IMR-90 (cell line): ENCODE measurements at regions not wholly inside any gene's neighbourhood (a gene's known extent, or its start where the extent isn't known, plus 50 kb on each side); places are given as distances from the start of the nearest gene placed in this dataset.

Experiments
- ATAC-seq: fragments of 200-7000 bp; cut with Tn5 transposase; 2 replicates; pipeline ENCODE4 v1.9.1; 2020; ENCODE audit warnings: low read depth, mild to moderate bottlenecking, moderate library complexity
- BruUV-seq: library from RNA; stranded (reverse); fragments of 400-500 nt; replicated peaks from 2 replicates; lab custom pipeline; 2021; lab: Mats Ljungman, UMichigan
- CTCF ChIA-PET: fragments of 300-600 bp; formaldehyde crosslinking; extraction: SDS; loops from one replicate; lab custom pipeline; 2021; ENCODE audit warnings: antibody characterized with exemption; lab: Yijun Ruan, JAX
- POLR2A ChIA-PET: fragments of 300-600 bp; sonication (Branson Sonifier 250); formaldehyde crosslinking; loops from one replicate; lab custom pipeline; 2022; ENCODE audit warnings: antibody characterized with exemption; ENCODE audit not compliant: unreplicated experiment; lab: Charles Lee
- DNase-seq: peaks from one replicate; pipeline ENCODE4 v3.0.0; 2013
- H2AFZ ChIP-seq: replicated peaks from 2 replicates; pipeline ENCODE3; 2013; ENCODE audit warnings: low read length, mild to moderate bottlenecking; ENCODE audit not compliant: poor library complexity
- H2AK5ac ChIP-seq: 2 replicates; pipeline ENCODE4 v1.6.1; 2013; ENCODE audit warnings: low read depth, low read length, inconsistent platforms
- H2AK9ac ChIP-seq: replicated peaks from 2 replicates; pipeline ENCODE3; 2013; ENCODE audit warnings: mild to moderate bottlenecking, low read depth, low read length, moderate library complexity; ENCODE audit not compliant: poor library complexity
- H2BK120ac ChIP-seq: 2 replicates; pipeline ENCODE4 v1.6.1; 2013; ENCODE audit warnings: low read depth, low read length, inconsistent platforms
- H2BK15ac ChIP-seq: 3 replicates; pipeline ENCODE4 v1.6.1; 2013; ENCODE audit warnings: low read depth, low read length, inconsistent platforms
- H2BK20ac ChIP-seq: 2 replicates; pipeline ENCODE4 v1.6.1; 2013; ENCODE audit warnings: low read depth, mild to moderate bottlenecking, inconsistent platforms, low read length, moderate library complexity
- H2BK5ac ChIP-seq: 2 replicates; pipeline ENCODE4 v1.6.1; 2013; ENCODE audit warnings: mild to moderate bottlenecking, low read depth, low read length, inconsistent platforms; ENCODE audit not compliant: poor library complexity, severe bottlenecking
- H3K14ac ChIP-seq: replicated peaks from 2 replicates; pipeline ENCODE4 v1.6.1; 2013; ENCODE audit warnings: low read depth, low read length, inconsistent platforms
- H3K18ac ChIP-seq: 2 replicates; pipeline ENCODE4 v1.6.1; 2013; ENCODE audit warnings: low read depth, low read length, control low read depth
- H3K23ac ChIP-seq: 2 replicates; pipeline ENCODE4 v1.6.1; 2013; ENCODE audit warnings: low read depth, low read length, inconsistent platforms
- H3K27ac ChIP-seq: 2 replicates; pipeline ENCODE4 v1.5.1; 2013; ENCODE audit warnings: mild to moderate bottlenecking, control low read depth, low read length; ENCODE audit not compliant: insufficient read depth
- H3K27me3 ChIP-seq: 2 replicates; pipeline ENCODE4 v1.6.1; 2013; ENCODE audit warnings: low read length; ENCODE audit not compliant: control insufficient read depth, insufficient read depth
- H3K36me3 ChIP-seq: 2 replicates; pipeline ENCODE4 v1.6.1; 2013; ENCODE audit warnings: low read length, mixed read lengths; ENCODE audit not compliant: control insufficient read depth, insufficient read depth
- H3K4ac ChIP-seq: 2 replicates; pipeline ENCODE4 v1.6.1; 2013; ENCODE audit warnings: low read depth, low read length, inconsistent platforms
- H3K4me1 ChIP-seq: 2 replicates; pipeline ENCODE4 v1.6.1; 2013; ENCODE audit warnings: low read length, mixed read lengths; ENCODE audit not compliant: control insufficient read depth, insufficient read depth
- H3K4me2 ChIP-seq: 2 replicates; pipeline ENCODE4 v1.6.1; 2013; ENCODE audit warnings: low read depth, mild to moderate bottlenecking, control low read depth, low read length, moderate library complexity
- H3K4me3 ChIP-seq: 2 replicates; pipeline ENCODE4 v1.5.1; 2013; ENCODE audit warnings: low read depth, mild to moderate bottlenecking, control low read depth, low read length, moderate library complexity; ENCODE audit not compliant: insufficient read depth
- H3K56ac ChIP-seq: 2 replicates; pipeline ENCODE4 v1.6.1; 2013; ENCODE audit warnings: low read length, inconsistent platforms; ENCODE audit not compliant: insufficient read depth; ENCODE audit errors: extremely low read depth
- H3K79me1 ChIP-seq, 2 experiments: 2 replicates each; pipeline ENCODE4 v1.6.1; 2013; ENCODE audit warnings: low read length in 2 of 2, inconsistent platforms in 1 of 2, low read depth in 1 of 2
- H3K9ac ChIP-seq: 2 replicates; pipeline ENCODE4 v1.6.1; 2013; ENCODE audit warnings: low read depth, low read length, control low read depth
- H3K9me1 ChIP-seq: 2 replicates; pipeline ENCODE4 v1.6.1; 2013; ENCODE audit warnings: low read length, inconsistent platforms; ENCODE audit not compliant: insufficient read depth
- H3K9me3 ChIP-seq: 2 replicates; pipeline ENCODE4 v1.6.1; 2013; ENCODE audit warnings: low read length; ENCODE audit not compliant: control insufficient read depth, insufficient read depth
- H4K20me1 ChIP-seq: 2 replicates; pipeline ENCODE4 v1.6.1; 2013; ENCODE audit warnings: low read length, inconsistent platforms; ENCODE audit not compliant: insufficient read depth
- H4K5ac ChIP-seq: 2 replicates; pipeline ENCODE4 v1.6.1; 2013; ENCODE audit warnings: mild to moderate bottlenecking, low read depth, low read length, control low read depth
- H4K8ac ChIP-seq, 2 experiments: 2 replicates each; pipeline ENCODE4 v1.6.1; 2013; ENCODE audit warnings: low read depth in 2 of 2, low read length in 2 of 2, control low read depth in 1 of 2, inconsistent platforms in 1 of 2
- H4K91ac ChIP-seq: 2 replicates; pipeline ENCODE4 v1.6.1; 2013; ENCODE audit warnings: low read depth, low read length, inconsistent platforms; ENCODE audit not compliant: insufficient read depth
- BHLHE40 ChIP-seq: fragments of 150-350 bp; IDR thresholded peaks from 2 replicates; pipeline ENCODE4 v1.6.1; 2016; ENCODE audit warnings: mild to moderate bottlenecking, low read depth, low read length
- CHD1 ChIP-seq: IDR thresholded peaks from 2 replicates; pipeline ENCODE4 v1.6.1; 2012; ENCODE audit warnings: low read depth, low read length, improper control_type of control experiment
- POLR2A ChIP-seq: IDR thresholded peaks from 2 replicates; pipeline ENCODE4 v1.6.1; 2012; ENCODE audit warnings: mild to moderate bottlenecking, low read depth, low read length
- RAD21 ChIP-seq: IDR thresholded peaks from 2 replicates; pipeline ENCODE4 v1.6.1; 2012; ENCODE audit warnings: low read length, improper control_type of control experiment
- RCOR1 ChIP-seq: IDR thresholded peaks from 2 replicates; pipeline ENCODE4 v1.6.1; 2012; ENCODE audit warnings: mild to moderate bottlenecking, low read length, improper control_type of control experiment; ENCODE audit not compliant: insufficient replicate concordance
- RFX5 ChIP-seq: IDR thresholded peaks from 2 replicates; pipeline ENCODE4 v1.8.0; 2012; ENCODE audit warnings: low read depth, mild to moderate bottlenecking, low read length, moderate library complexity
- WGBS, 2 experiments: methylation state at CpG; one replicate each; pipeline versions ENCODE4 v1.1.5 to v1.1.7; 2013; ENCODE audit warnings: missing lambda C conversion rate in 2 of 2; ENCODE audit not compliant: insufficient read length in 1 of 2; ENCODE audit errors: extremely low coverage in 2 of 2; 5-methylcytosine and 5-hydroxymethylcytosine counted together
- dilution Hi-C: fragments of 300-500 bp; cut with HindIII; formaldehyde crosslinking; loops from one replicate; pipeline ENCODE4 v1.14.3; 2018; ENCODE audit warnings: low sequenced_read_pairs; ENCODE audit not compliant: unreplicated experiment
- in situ Hi-C: fragments of 300-500 bp; cut with MboI; formaldehyde crosslinking; loops from 3 replicates; pipeline ENCODE4 v1.14.3; 2019; ENCODE audit warnings: low sequenced_read_pairs, inconsistent platforms, mixed read lengths
- intact Hi-C: fragments of 100-400 bp; cut with micrococcal nuclease; formaldehyde crosslinking; loops from 2 replicates; pipeline ENCODE4 v1.10.0; 2022
- TF ChIP-seq, protein P1 (sequence below): conservative IDR thresholded peaks from 2 replicates; pipeline ENCODE4 v1.5.1; 2012; ENCODE audit warnings: mild to moderate bottlenecking, low read depth, low read length, improper control_type of control experiment
- TF ChIP-seq, protein P2 (sequence below): fragments of 150-350 bp; IDR thresholded peaks from 2 replicates; pipeline ENCODE4 v1.6.1; 2016; ENCODE audit warnings: low read depth, mild to moderate bottlenecking, low read length, moderate library complexity, borderline replicate concordance

DNA sequence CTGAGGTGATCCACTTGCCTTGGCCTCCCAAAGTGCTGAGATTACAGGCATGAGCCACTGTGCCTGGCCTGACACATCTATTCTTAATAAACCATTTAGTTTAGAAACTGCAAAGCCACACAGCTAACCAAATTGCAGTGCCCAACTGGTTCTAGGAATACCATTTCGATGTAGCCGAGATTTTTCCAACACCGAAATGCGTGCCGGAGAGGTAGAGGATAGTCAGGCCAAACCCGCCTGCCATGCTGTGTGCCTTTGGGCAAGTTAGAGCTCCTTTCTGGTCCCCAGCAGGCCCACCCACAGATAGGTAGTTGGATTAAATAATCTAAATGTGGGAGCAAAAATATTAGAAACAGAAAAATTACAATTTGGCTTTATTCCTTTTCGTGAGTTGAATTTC lies 254.4 kb downstream of the FOXD2 start:
- Histone ChIP-seq H4K20me1 (no peaks in the 10 kb centered on the region), H2AFZ (no peak overlapping the region), H3K4ac (no peak overlapping the region), H3K27ac (no peak overlapping the region), H2AK5ac (no peak overlapping the region), H2BK120ac (no peak overlapping the region), H3K23ac (no peak overlapping the region), H3K9ac (no peak overlapping the region), H2BK5ac (no peak overlapping the region), H3K36me3 (no peaks in the 10 kb centered on the region), H2BK15ac (no peak overlapping the region), H4K8ac (no peak overlapping the region), H2AK9ac (no peak overlapping the region), H3K4me3 (no peak overlapping the region), H3K9me3 (no peaks in the 10 kb centered on the region), H3K4me1 (no peaks in the 10 kb centered on the region), H3K9me1 (no peaks in the 10 kb centered on the region), H3K27me3 (peaks cover 5% of the 10 kb centered on the region; the same call in 1 of the 2 replicates), H3K4me2 (no peak overlapping the region), H3K18ac (no peak overlapping the region), H2BK20ac (no peak overlapping the region), H3K56ac (no peak overlapping the region), H4K5ac (no peak overlapping the region), H4K91ac (no peak overlapping the region), H3K14ac (no peak overlapping the region), H3K79me1 (no peaks in the 10 kb centered on the region)
- CTCF ChIA-PET: no interaction called here
- dilution Hi-C loops: no loop called here
- DNase-seq (no peak), ATAC-seq (no peak)
- intact Hi-C loops: no loop called here
- BruUV-seq: no TSS peak
- no CpG with 5 or more reads among the region's 7 CpGs for WGBS, 2 experiments
- in situ Hi-C loops: no loop called here
- TF ChIP-seq POLR2A (no peak), RFX5 (no peak), BHLHE40 (no peak), RCOR1 (no peak), CHD1 (no peak), RAD21 (no peak)
- TF ChIP-seq, protein P1, sequence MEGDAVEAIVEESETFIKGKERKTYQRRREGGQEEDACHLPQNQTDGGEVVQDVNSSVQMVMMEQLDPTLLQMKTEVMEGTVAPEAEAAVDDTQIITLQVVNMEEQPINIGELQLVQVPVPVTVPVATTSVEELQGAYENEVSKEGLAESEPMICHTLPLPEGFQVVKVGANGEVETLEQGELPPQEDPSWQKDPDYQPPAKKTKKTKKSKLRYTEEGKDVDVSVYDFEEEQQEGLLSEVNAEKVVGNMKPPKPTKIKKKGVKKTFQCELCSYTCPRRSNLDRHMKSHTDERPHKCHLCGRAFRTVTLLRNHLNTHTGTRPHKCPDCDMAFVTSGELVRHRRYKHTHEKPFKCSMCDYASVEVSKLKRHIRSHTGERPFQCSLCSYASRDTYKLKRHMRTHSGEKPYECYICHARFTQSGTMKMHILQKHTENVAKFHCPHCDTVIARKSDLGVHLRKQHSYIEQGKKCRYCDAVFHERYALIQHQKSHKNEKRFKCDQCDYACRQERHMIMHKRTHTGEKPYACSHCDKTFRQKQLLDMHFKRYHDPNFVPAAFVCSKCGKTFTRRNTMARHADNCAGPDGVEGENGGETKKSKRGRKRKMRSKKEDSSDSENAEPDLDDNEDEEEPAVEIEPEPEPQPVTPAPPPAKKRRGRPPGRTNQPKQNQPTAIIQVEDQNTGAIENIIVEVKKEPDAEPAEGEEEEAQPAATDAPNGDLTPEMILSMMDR: no peak
- TF ChIP-seq, protein P2, sequence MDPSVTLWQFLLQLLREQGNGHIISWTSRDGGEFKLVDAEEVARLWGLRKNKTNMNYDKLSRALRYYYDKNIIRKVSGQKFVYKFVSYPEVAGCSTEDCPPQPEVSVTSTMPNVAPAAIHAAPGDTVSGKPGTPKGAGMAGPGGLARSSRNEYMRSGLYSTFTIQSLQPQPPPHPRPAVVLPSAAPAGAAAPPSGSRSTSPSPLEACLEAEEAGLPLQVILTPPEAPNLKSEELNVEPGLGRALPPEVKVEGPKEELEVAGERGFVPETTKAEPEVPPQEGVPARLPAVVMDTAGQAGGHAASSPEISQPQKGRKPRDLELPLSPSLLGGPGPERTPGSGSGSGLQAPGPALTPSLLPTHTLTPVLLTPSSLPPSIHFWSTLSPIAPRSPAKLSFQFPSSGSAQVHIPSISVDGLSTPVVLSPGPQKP: no peak
- POLR2A ChIA-PET: no interaction called here
